C4-2B (cell line): ENCODE measurements at regions not wholly inside any gene's neighbourhood (a gene's known extent, or its start where the extent isn't known, plus 50 kb on each side); places are given as distances from the start of the nearest gene placed in this dataset.

Experiments
- H3K27ac ChIP-seq: fragments of 450-650 bp; 2 replicates; pipeline ENCODE4 v1.5.1; 2017
- CTCF ChIP-seq: fragments of 450-650 bp; conservative IDR thresholded peaks from 2 replicates; pipeline ENCODE4 v1.5.1; 2017; ENCODE audit warnings: mild to moderate bottlenecking
- ZFX ChIP-seq: fragments of 450-650 bp; IDR thresholded peaks from 2 replicates; pipeline ENCODE4 v1.6.1; 2017

GRCh38 chr3:90253131-90253530 lies 1145.7 kb downstream of the EPHA3 start:
- TF ChIP-seq ZFX (no peak), CTCF (no peak)

GRCh38 chr3:90261481-90262433 lies 1154.3 kb downstream of the EPHA3 start:
- TF ChIP-seq CTCF (no peak), ZFX (no peak)
- no peak overlapping the region for H3K27ac ChIP-seq

More at GRCh38 chr3:90253131-90253530, 1145.7 kb downstream of the EPHA3 start:
- H3K27ac ChIP-seq = no peak overlapping the region
